ENCODE measurements at regions not wholly inside any gene's neighbourhood (a gene's known extent, or its start where the extent isn't known, plus 50 kb on each side); places are given as distances from the start of the nearest gene placed in this dataset.
"Not testable (repeated sequence)": the region's sequence is repeated elsewhere in the genome, so short reads cannot be mapped to it uniquely, and the experiment has no call there.

GRCh38 chr9:104389341-104389740 lies 114.7 kb upstream of the OR13F1 start:
- 64% methylated on average over 4 of the region's 4 CpGs for WGBS (ENCODE audit: low lambda C conversion rate, missing lambda C conversion rate)

GRCh38 chr9:104394901-104395300 lies 109.2 kb upstream of the OR13F1 start:
- not testable (repeated sequence) for H3K9me2 ChIP-seq (replicated peaks; ENCODE audit: insufficient read depth); H3K36me3 ChIP-seq (replicated peaks; ENCODE audit: insufficient read depth, low read depth); H3K4me3 ChIP-seq; H3K27me3 ChIP-seq; DNase-seq (ENCODE audit: low spot score); H3K27ac ChIP-seq; H2AFZ ChIP-seq; H3K4me2 ChIP-seq; H4K20me1 ChIP-seq (ENCODE audit: insufficient read depth, poor library complexity, severe bottlenecking); H3K4me1 ChIP-seq (ENCODE audit: insufficient read depth); H3K9me3 ChIP-seq (ENCODE audit: low read depth); H3K79me2 ChIP-seq
- WGBS (ENCODE audit: low lambda C conversion rate, missing lambda C conversion rate) = 57% methylated on average over 10 of the region's 10 CpGs

More at GRCh38 chr9:104389341-104389740, 114.7 kb upstream of the OR13F1 start:
- Histone ChIP-seq H3K4me2 (no peak overlapping the region), H3K9me3 (ENCODE audit: low read depth) (no peaks in the 10 kb centered on the region), H3K79me2 (no peaks in the 10 kb centered on the region), H3K27me3 (peaks cover 3% of the 10 kb centered on the region), H4K20me1 (ENCODE audit: insufficient read depth, poor library complexity, severe bottlenecking) (no peaks in the 10 kb centered on the region), H2AFZ (no peak overlapping the region), H3K9me2 (replicated peaks; ENCODE audit: insufficient read depth) (no peaks in the 10 kb centered on the region), H3K4me1 (ENCODE audit: insufficient read depth) (peaks cover 9% of the 10 kb centered on the region), H3K4me3 (no peak overlapping the region), H3K36me3 (replicated peaks; ENCODE audit: insufficient read depth, low read depth) (no peaks in the 10 kb centered on the region), H3K27ac (no peak overlapping the region)
- no peak for DNase-seq (ENCODE audit: low spot score)
- no peak for TF ChIP-seq CTCF (IDR thresholded peaks at IDR 0.05; ENCODE audit: poor library complexity)
- no peak for TF ChIP-seq EZH2phosphoT487 (IDR thresholded peaks at IDR 0.05; ENCODE audit: low read depth, severe bottlenecking, unreplicated experiment)
- TF ChIP-seq EZH2 (IDR thresholded peaks at IDR 0.05; ENCODE audit: borderline replicate concordance) = no peak

GRCh38 chr9:104412238-104412637 lies 91.8 kb upstream of the OR13F1 start:
- TF ChIP-seq EZH2phosphoT487 (IDR thresholded peaks at IDR 0.05; ENCODE audit: low read depth, severe bottlenecking, unreplicated experiment) (no peak), CTCF (IDR thresholded peaks at IDR 0.05; ENCODE audit: poor library complexity) (no peak), EZH2 (IDR thresholded peaks at IDR 0.05; ENCODE audit: borderline replicate concordance) (no peak)
- DNase-seq (ENCODE audit: low spot score) = no peak
- H3K4me1 ChIP-seq (ENCODE audit: insufficient read depth) = no peaks in the 10 kb centered on the region
- H3K4me2 ChIP-seq = no peak overlapping the region
- H3K79me2 ChIP-seq = no peaks in the 10 kb centered on the region
- H3K9me2 ChIP-seq (replicated peaks; ENCODE audit: insufficient read depth) = no peaks in the 10 kb centered on the region
- no peak overlapping the region for H3K4me3 ChIP-seq
- no peaks in the 10 kb centered on the region for H3K27me3 ChIP-seq
- H3K27ac ChIP-seq = no peak overlapping the region
- no peaks in the 10 kb centered on the region for H3K9me3 ChIP-seq (ENCODE audit: low read depth)
- H4K20me1 ChIP-seq (ENCODE audit: insufficient read depth, poor library complexity, severe bottlenecking) = no peaks in the 10 kb centered on the region
- H3K36me3 ChIP-seq (replicated peaks; ENCODE audit: insufficient read depth, low read depth) = no peaks in the 10 kb centered on the region
- H2AFZ ChIP-seq = no peak overlapping the region

- no peaks in the 10 kb centered on the region for H3K36me3 ChIP-seq (replicated peaks; ENCODE audit: insufficient read depth, low read depth)
- no peaks in the 10 kb centered on the region for H4K20me1 ChIP-seq (ENCODE audit: insufficient read depth, poor library complexity, severe bottlenecking)
- no peak overlapping the region for H3K4me2 ChIP-seq
- H3K9me2 ChIP-seq (replicated peaks; ENCODE audit: insufficient read depth) = no peaks in the 10 kb centered on the region
- no peaks in the 10 kb centered on the region for H3K79me2 ChIP-seq
- H2AFZ ChIP-seq = no peak overlapping the region
- no peaks in the 10 kb centered on the region for H3K4me1 ChIP-seq (ENCODE audit: insufficient read depth)
- H3K27ac ChIP-seq = no peak overlapping the region
- no peak overlapping the region for H3K4me3 ChIP-seq
- no peak for DNase-seq (ENCODE audit: low spot score)
- H3K27me3 ChIP-seq = no peaks in the 10 kb centered on the region
- TF ChIP-seq CTCF (IDR thresholded peaks at IDR 0.05; ENCODE audit: poor library complexity) (no peak), EZH2phosphoT487 (IDR thresholded peaks at IDR 0.05; ENCODE audit: low read depth, severe bottlenecking, unreplicated experiment) (no peak), EZH2 (IDR thresholded peaks at IDR 0.05; ENCODE audit: borderline replicate concordance) (no peak)
- H3K9me3 ChIP-seq (ENCODE audit: low read depth) = no peaks in the 10 kb centered on the region
These were observed 87.6 kb upstream of the OR13F1 start for GRCh38 chr9:104416470-104416869.

Data from hepatocyte (in vitro differentiated cells).